NCI-H1930 (cell line): ENCODE measurements at regions not wholly inside any gene's neighbourhood (a gene's known extent, or its start where the extent isn't known, plus 50 kb on each side); places are given as distances from the start of the nearest gene placed in this dataset.
"Not testable (repeated sequence)": the region's sequence is repeated elsewhere in the genome, so short reads cannot be mapped to it uniquely, and the experiment has no call there.

Source experiments
- DNase-seq, 2 experiments: peaks; one replicate each; lab custom pipeline; 2025; lab: John Stamatoyannopoulos, UW

GRCh38 chr1:120465900-120466299, 51.1 kb downstream of the NBPF8 start:
- DNase-seq = not testable (repeated sequence)

GRCh38 chr1:120477663-120478062, 62.8 kb downstream of the NBPF8 start:
- DNase-seq = not testable (repeated sequence)

GRCh38 chr1:120478400-120478799, 63.6 kb downstream of the NBPF8 start:
- DNase-seq = not testable (repeated sequence)

- not testable (repeated sequence) for DNase-seq
These were observed 72.7 kb downstream of the NBPF8 start for GRCh38 chr1:120487542-120487941.

- not testable (repeated sequence) for DNase-seq
These were observed 74.4 kb downstream of the NBPF8 start for GRCh38 chr1:120489217-120489616.

GRCh38 chr1:120497145-120497544, 82.3 kb downstream of the NBPF8 start:
- not testable (repeated sequence) for DNase-seq

GRCh38 chr1:120503284-120503683, 88.4 kb downstream of the NBPF8 start:
- DNase-seq = not testable (repeated sequence)

- DNase-seq = not testable (repeated sequence)
These were observed 91.5 kb downstream of the NBPF8 start for GRCh38 chr1:120506352-120506751.

- not testable (repeated sequence) for DNase-seq
These were observed 93.5 kb downstream of the NBPF8 start for GRCh38 chr1:120508351-120508750.

- DNase-seq = not testable (repeated sequence)
These were observed 94.4 kb downstream of the NBPF8 start for GRCh38 chr1:120509258-120509657.

- DNase-seq = not testable (repeated sequence)
These were observed 98.3 kb downstream of the NBPF8 start for GRCh38 chr1:120513099-120513498.

- DNase-seq = not testable (repeated sequence)
These were observed 98.7 kb downstream of the NBPF8 start for GRCh38 chr1:120513531-120513930.

- not testable (repeated sequence) for DNase-seq
These were observed 104.4 kb downstream of the NBPF8 start for GRCh38 chr1:120519196-120519595.

- DNase-seq = not testable (repeated sequence)
These were observed 109.6 kb downstream of the NBPF8 start for GRCh38 chr1:120524416-120524815.

- not testable (repeated sequence) for DNase-seq
These were observed 110.6 kb downstream of the NBPF8 start for GRCh38 chr1:120525386-120525785.

- DNase-seq = not testable (repeated sequence)
These were observed 114.7 kb downstream of the NBPF8 start for GRCh38 chr1:120529475-120530089.

- not testable (repeated sequence) for DNase-seq
These were observed 116.6 kb downstream of the NBPF8 start for GRCh38 chr1:120531455-120531854.

GRCh38 chr1:120534361-120535047, 119.7 kb downstream of the NBPF8 start:
- not testable (repeated sequence) for DNase-seq

- not testable (repeated sequence) for DNase-seq
These were observed 120.2 kb downstream of the NBPF8 start for GRCh38 chr1:120535052-120535451.

GRCh38 chr1:120541394-120541793, 126.6 kb downstream of the NBPF8 start:
- DNase-seq = not testable (repeated sequence)

GRCh38 chr1:120542365-120542764, 127.5 kb downstream of the NBPF8 start:
- DNase-seq = not testable (repeated sequence)

- not testable (repeated sequence) for DNase-seq
These were observed 128.1 kb downstream of the NBPF8 start for GRCh38 chr1:120542940-120543339.

GRCh38 chr1:120544434-120544833, 129.6 kb downstream of the NBPF8 start:
- not testable (repeated sequence) for DNase-seq
